Loucy (cell line): ENCODE measurements at regions not wholly inside any gene's neighbourhood (a gene's known extent, or its start where the extent isn't known, plus 50 kb on each side); places are given as distances from the start of the nearest gene placed in this dataset.

ENCODE experiments used
- H2AFZ ChIP-seq: fragments of 200-600 bp; sonication (generic); 2 replicates; pipeline ENCODE4 v1.6.0; 2016; ENCODE audit warnings: antibody characterized with exemption, mild to moderate bottlenecking, low read length, moderate library complexity
- H3F3A ChIP-seq: fragments of 200-600 bp; 2 replicates; pipeline ENCODE4 v1.6.0; 2016; ENCODE audit warnings: antibody characterized with exemption, low read depth, mild to moderate bottlenecking
- H3K27me3 ChIP-seq: fragments of 200-600 bp; sonication (generic); 2 replicates; pipeline ENCODE4 v1.6.1; 2014; ENCODE audit warnings: low read length, mild to moderate bottlenecking; ENCODE audit not compliant: insufficient read depth, poor library complexity, severe bottlenecking
- H3K36me3 ChIP-seq: fragments of 200-600 bp; sonication (generic); 2 replicates; pipeline ENCODE4 v1.6.1; 2016; ENCODE audit warnings: low read length; ENCODE audit not compliant: insufficient read depth
- H3K4me1 ChIP-seq: fragments of 200-600 bp; sonication (generic); 2 replicates; pipeline ENCODE4 v1.5.1; 2014; ENCODE audit warnings: low read length, mild to moderate bottlenecking; ENCODE audit not compliant: insufficient read depth, poor library complexity, severe bottlenecking
- H3K4me2 ChIP-seq: fragments of 200-600 bp; sonication (generic); 2 replicates; pipeline ENCODE4 v1.6.0; 2014; ENCODE audit warnings: antibody characterized with exemption, low read length, low read depth, mild to moderate bottlenecking; ENCODE audit not compliant: poor library complexity, severe bottlenecking
- H3K4me3 ChIP-seq: fragments of 200-600 bp; sonication (generic); 2 replicates; pipeline ENCODE4 v1.5.1; 2014; ENCODE audit warnings: low read length, mild to moderate bottlenecking, mixed read lengths; ENCODE audit not compliant: poor library complexity, severe bottlenecking
- H3K79me2 ChIP-seq: fragments of 200-600 bp; sonication (generic); 2 replicates; pipeline ENCODE4 v1.6.1; 2014; ENCODE audit warnings: low read length; ENCODE audit not compliant: insufficient read depth
- H3K9ac ChIP-seq: fragments of 200-600 bp; sonication (generic); 2 replicates; pipeline ENCODE4 v1.6.0; 2014; ENCODE audit warnings: mild to moderate bottlenecking, low read depth, low read length, moderate library complexity; ENCODE audit not compliant: poor library complexity, severe bottlenecking
- H3K9me2 ChIP-seq: fragments of 200-600 bp; sonication (generic); replicated peaks from 2 replicates; pipeline ENCODE4 v1.6.1; 2016; ENCODE audit warnings: low read depth, low read length, mixed read lengths
- H3K9me3 ChIP-seq: fragments of 200-600 bp; sonication (generic); 2 replicates; pipeline ENCODE4 v1.6.1; 2014; ENCODE audit warnings: mild to moderate bottlenecking, antibody characterized with exemption, low read length, low read depth; ENCODE audit not compliant: insufficient read depth
- H4K20me1 ChIP-seq: fragments of 200-600 bp; sonication (generic); 2 replicates; pipeline ENCODE4 v1.6.0; 2014; ENCODE audit warnings: antibody characterized with exemption, low read length, mild to moderate bottlenecking; ENCODE audit not compliant: insufficient read depth, poor library complexity, severe bottlenecking
- CTCF ChIP-seq: fragments of 200-600 bp; sonication (generic); conservative IDR thresholded peaks from 2 replicates; pipeline ENCODE4 v1.5.1; 2014; ENCODE audit warnings: mild to moderate bottlenecking, antibody characterized with exemption, low read length
- EZH2phosphoT487 ChIP-seq: fragments of 200-600 bp; IDR thresholded peaks from 2 replicates; pipeline ENCODE4 v1.6.1; 2018; ENCODE audit warnings: antibody characterized with exemption, mild to moderate bottlenecking, moderate library complexity, borderline replicate concordance

GRCh38 chr3:25861566-25861965, 71.7 kb downstream of the OXSM start:
- Histone ChIP-seq H3K4me3 (no peak overlapping the region), H3K9ac (no peak overlapping the region), H3K27me3 (no peaks in the 10 kb centered on the region), H3K9me3 (no peaks in the 10 kb centered on the region), H3K36me3 (no peaks in the 10 kb centered on the region), H2AFZ (no peak overlapping the region), H3K79me2 (no peaks in the 10 kb centered on the region), H3K4me1 (peaks cover 3% of the 10 kb centered on the region), H3K9me2 (no peaks in the 10 kb centered on the region), H4K20me1 (no peaks in the 10 kb centered on the region), H3F3A (no peaks in the 10 kb centered on the region), H3K4me2 (no peak overlapping the region)
- TF ChIP-seq CTCF (no peak), EZH2phosphoT487 (no peak)

GRCh38 chr3:25863011-25863415, 73.1 kb downstream of the OXSM start:
- TF ChIP-seq EZH2phosphoT487 (no peak), CTCF (no peak)
- no peaks in the 10 kb centered on the region for H3K9me3 ChIP-seq
- no peaks in the 10 kb centered on the region for H4K20me1 ChIP-seq
- H3F3A ChIP-seq, result no peaks in the 10 kb centered on the region
- H2AFZ ChIP-seq, result no peak overlapping the region
- no peak overlapping the region for H3K4me3 ChIP-seq
- H3K4me2 ChIP-seq, result no peak overlapping the region
- H3K9ac ChIP-seq, result no peak overlapping the region
- H3K4me1 ChIP-seq, result no peaks in the 10 kb centered on the region
- no peaks in the 10 kb centered on the region for H3K9me2 ChIP-seq
- H3K79me2 ChIP-seq, result no peaks in the 10 kb centered on the region
- H3K36me3 ChIP-seq, result no peaks in the 10 kb centered on the region
- H3K27me3 ChIP-seq, result no peaks in the 10 kb centered on the region

GRCh38 chr3:25863416-25863959, 73.6 kb downstream of the OXSM start:
- H3K4me2 ChIP-seq, result no peak overlapping the region
- no peak overlapping the region for H3K9ac ChIP-seq
- H4K20me1 ChIP-seq, result no peaks in the 10 kb centered on the region
- TF ChIP-seq CTCF (peak; percentile 55), EZH2phosphoT487 (no peak)
- H2AFZ ChIP-seq, result no peak overlapping the region
- no peaks in the 10 kb centered on the region for H3K9me3 ChIP-seq
- no peaks in the 10 kb centered on the region for H3F3A ChIP-seq
- no peaks in the 10 kb centered on the region for H3K9me2 ChIP-seq
- no peaks in the 10 kb centered on the region for H3K36me3 ChIP-seq
- H3K27me3 ChIP-seq, result no peaks in the 10 kb centered on the region
- no peaks in the 10 kb centered on the region for H3K4me1 ChIP-seq
- H3K4me3 ChIP-seq, result no peak overlapping the region
- no peaks in the 10 kb centered on the region for H3K79me2 ChIP-seq
